ENCODE measurements at regions not wholly inside any gene's neighbourhood (a gene's known extent, or its start where the extent isn't known, plus 50 kb on each side); places are given as distances from the start of the nearest gene placed in this dataset.

DNA sequence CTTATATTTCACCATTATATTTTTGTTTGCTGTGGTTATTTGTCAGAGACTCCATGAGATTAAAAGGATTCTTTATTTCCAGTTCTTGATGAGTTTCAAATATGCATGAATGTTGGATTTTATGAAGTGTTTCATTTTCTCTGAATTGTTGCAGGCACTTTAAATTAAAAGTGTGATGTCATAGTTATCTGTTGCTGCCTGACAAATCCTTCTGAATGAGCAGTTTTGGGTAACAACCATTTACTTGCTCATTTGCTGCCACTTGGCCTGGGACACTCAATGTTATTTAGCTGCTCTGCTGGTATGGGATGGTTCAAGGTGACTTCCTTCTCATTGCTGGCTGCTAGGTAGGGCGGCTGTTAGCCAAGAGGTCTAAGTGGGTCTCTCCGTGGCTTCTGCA, 173.5 kb downstream of the LPIN1 start:
- no peak for TF ChIP-seq SUZ12 (IDR thresholded peaks at IDR 0.05; ENCODE audit: extremely low read depth, insufficient read depth, insufficient read length)
- TF ChIP-seq ZNF274 (IDR thresholded peaks at IDR 0.05; ENCODE audit: low read depth, low read length) = no peak
